HTR-8/SVneo (cell line): ENCODE measurements at regions not wholly inside any gene's neighbourhood (a gene's known extent, or its start where the extent isn't known, plus 50 kb on each side); places are given as distances from the start of the nearest gene placed in this dataset.
"Not testable (repeated sequence)": the region's sequence is repeated elsewhere in the genome, so short reads cannot be mapped to it uniquely, and the experiment has no call there.

Experiments used
- DNase-seq: peaks from one replicate; pipeline ENCODE4 v3.0.0; 2011; ENCODE audit warnings: low spot score, mixed read lengths; ENCODE audit not compliant: insufficient read length
- FAIRE-seq: peaks from 2 replicates; lab custom pipeline; 2011; peaks lifted over from hg19 to GRCh38; lab: Jason Lieb, UNC

DNA sequence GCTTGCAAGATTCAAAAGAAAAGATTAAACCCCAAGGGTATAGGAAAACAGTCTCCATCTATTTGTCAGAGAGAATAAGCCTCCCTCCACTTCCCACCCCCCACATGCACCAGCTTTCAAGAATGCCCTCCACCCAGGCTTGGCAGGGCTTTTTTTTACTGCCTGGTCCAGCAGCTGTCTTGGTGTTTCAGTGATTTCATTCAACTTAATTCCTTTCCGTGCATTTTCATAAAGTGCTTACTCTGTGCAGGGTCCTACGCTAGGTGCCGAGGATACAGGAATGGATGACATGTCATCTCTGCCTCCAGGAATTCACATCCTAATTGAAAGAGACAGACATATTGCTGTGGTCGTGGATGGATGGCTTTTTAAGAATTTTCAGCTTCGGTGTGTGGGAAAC lies 117.9 kb downstream of the LRATD1 start:
- FAIRE-seq: no peak
- DNase-seq: no peak

DNA sequence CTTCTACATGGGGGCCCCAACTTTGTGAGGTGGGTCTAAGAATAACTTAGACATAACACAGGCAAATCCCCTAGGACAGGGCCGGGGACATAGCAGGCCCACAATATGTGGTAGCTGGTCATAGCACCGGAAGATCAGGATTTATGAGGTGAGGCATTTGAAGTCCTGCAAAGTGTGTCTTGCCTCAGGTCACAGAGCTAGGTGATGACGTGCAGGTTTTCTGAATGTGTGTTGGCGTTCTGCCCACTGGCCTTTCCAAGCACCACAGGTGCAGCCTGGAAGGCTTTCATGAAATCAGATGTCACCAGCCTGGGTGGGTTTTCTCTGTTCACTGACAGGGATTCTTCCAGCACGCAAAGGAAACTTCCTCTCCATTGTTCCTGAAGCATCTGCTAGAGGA lies 119.1 kb downstream of the LRATD1 start:
- FAIRE-seq: no peak

DNA sequence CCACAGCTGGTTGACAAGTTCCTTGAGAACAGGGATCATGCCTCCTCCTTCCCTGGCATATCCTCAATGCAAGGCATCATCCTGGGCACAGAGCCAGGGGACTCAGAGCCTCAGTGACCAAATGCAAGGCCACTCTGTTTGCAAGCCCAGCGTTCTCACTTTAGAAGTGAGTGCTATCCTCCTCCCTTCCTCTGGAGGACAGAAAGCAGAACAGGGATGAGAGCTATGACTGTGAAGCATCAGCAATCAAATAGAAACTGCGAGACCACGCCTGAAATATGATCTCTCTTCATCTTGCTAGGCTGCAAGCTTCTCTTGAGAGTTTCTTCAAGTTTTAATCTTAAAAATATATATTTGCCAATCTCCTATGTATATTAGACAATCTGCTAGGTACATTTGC lies 119.8 kb downstream of the LRATD1 start:
- no peak for DNase-seq
- no peak for FAIRE-seq

More for the DNA sequence above, 119.1 kb downstream of the LRATD1 start:
- no peak for DNase-seq

DNA sequence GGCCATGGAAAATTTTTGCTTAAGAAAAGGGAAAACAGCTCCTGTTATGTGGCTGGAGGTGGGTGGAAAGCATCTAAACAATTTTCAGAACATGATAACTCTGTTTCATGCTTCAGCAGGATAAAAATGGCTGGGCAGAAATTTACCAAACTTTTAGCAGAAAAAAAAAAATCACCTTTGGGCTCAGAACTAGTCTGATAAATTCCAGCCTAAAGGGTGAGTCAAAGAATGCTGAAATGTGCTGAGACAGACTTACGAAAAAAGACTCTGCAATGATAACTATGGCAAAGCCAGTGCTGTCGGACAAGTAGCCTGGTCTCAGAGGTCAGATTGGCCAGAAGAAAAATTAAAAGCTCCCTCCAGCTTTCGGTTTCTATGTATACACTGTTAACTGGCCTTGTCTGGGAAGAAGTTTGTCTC lies 123.6 kb downstream of the LRATD1 start:
- no peak for DNase-seq
- no peak for FAIRE-seq

GRCh38 chr2:14756981-14757657 lies 124.6 kb downstream of the LRATD1 start:
- FAIRE-seq: no peak
- peak; percentile 27 for DNase-seq

DNA sequence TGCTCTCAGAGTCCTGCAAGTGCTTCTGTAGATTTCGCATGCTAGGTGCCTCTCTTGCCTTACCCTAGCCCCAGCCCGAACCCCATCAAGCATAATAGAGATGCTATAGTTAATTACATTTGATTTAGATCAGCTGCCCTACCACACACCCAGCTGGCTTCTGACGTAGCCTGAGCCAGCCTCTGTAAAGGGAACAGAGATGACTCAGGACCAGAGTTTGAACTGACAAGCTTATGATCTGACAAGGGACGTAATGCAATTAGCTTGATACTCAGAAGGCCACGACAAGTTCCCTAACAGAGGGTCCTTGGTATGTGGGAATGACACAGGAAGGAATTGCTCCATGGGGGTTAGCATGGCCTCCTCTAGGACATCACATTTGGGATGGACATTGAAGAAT lies 126.6 kb downstream of the LRATD1 start:
- DNase-seq (no peak), FAIRE-seq (no peak)

GRCh38 chr2:14760169-14760568 lies 127.7 kb downstream of the LRATD1 start:
- no peak for DNase-seq
- FAIRE-seq: no peak

GRCh38 chr2:14761118-14761517 lies 128.6 kb downstream of the LRATD1 start:
- DNase-seq: no peak
- FAIRE-seq: no peak

DNA sequence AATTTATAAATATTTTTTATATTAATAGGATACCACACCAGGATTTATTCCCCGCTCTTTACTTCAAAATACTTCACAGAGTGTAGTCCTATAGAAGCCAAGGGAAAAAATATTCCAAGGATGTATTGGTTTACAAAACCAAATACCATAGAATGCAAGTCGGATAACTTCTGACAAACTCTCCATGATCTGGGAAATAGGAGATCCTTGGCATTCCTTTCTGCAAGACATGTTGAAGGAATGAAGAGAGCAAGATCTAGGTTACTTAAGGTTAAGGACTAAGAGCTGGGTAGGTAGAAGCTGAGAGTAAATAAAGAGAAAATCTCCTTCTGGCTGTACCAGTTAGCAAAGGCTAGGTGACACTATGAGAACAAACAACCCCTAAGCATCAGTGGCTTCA lies 141.2 kb downstream of the LRATD1 start:
- no peak for FAIRE-seq
- no peak for DNase-seq

- FAIRE-seq: no peak
Measured at GRCh38 chr2:14774436-14774968, 142.0 kb downstream of the LRATD1 start.

DNA sequence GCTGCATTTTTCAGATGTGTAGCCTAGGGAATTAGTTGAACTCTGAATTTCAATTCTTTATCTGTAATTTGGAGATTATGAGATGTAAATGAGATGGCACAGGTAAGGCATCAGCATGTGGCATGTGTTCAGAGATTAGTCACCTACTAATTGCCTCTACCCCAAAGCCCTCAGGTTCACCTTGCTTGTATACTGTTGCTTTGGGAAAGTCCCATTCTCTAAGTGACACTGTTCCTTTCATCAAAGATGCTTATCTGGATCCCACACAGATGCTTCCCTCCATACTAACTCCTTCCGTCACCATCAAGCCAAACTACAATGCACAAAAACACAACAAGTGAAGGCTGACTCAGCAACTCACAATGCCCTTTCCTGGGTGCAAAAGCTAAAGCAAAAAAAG lies 143.7 kb downstream of the LRATD1 start:
- FAIRE-seq (no peak), DNase-seq (no peak)

More at GRCh38 chr2:14774436-14774968, 142.0 kb downstream of the LRATD1 start:
- DNase-seq: no peak

DNA sequence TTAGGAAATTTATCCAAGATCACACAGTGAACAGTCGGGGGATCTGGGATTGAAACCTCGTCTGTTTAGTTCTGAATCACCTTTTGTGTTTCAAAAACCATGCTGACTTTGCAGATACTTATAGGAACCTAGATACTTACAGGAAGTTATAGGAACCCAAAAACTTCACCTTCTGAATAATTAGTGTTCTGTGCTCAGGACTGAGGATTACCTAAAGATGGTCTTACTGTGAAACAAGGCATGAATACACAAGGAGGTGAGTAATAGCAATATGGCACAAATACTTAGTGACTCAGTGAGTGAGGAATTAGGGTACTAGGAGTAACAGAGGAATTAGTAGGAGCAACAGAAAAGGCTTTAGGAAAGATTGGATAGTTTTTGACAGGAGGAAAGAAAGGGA lies 145.5 kb downstream of the LRATD1 start:
- FAIRE-seq: no peak
- DNase-seq: no peak

DNA sequence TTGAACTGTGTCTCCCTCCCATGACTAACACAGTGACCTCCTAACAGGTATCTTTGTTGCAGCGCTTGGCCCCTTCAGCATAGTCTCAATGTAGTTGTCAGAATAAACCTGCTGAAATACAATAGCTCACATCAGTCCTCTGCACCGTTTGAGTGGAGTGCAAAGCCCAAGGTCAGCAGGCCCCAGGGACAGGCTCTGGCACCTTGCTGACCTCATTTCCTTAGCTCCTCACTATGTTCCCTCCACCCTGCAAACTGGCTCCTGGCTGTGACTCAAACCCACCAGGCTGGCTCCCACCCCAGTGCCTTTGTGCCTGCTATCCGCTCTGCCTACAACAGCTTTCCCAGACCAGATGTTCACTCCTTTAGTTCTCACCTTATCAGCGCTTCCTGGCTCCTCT lies 146.7 kb downstream of the LRATD1 start:
- FAIRE-seq: no peak
- no peak for DNase-seq

DNA sequence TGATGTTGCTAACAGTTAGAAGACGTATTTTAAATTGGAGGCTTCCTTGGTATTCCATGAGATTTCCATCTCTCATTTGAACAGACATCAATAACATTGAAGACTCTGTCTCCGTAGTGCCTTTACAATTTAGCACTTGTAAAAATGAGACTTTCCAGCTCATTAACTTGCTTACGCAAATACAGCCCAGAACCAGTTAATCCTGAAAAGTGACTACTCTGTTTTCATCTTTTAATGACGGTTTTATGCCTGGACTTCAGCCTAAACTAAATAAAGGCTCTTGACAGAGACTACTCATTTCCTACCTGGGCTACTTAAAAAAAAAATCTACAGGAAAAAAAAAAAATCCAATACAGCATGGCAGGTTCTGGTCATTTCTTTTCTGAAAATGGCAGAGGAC lies 148.6 kb downstream of the LRATD1 start:
- DNase-seq: no peak
- no peak for FAIRE-seq

DNA sequence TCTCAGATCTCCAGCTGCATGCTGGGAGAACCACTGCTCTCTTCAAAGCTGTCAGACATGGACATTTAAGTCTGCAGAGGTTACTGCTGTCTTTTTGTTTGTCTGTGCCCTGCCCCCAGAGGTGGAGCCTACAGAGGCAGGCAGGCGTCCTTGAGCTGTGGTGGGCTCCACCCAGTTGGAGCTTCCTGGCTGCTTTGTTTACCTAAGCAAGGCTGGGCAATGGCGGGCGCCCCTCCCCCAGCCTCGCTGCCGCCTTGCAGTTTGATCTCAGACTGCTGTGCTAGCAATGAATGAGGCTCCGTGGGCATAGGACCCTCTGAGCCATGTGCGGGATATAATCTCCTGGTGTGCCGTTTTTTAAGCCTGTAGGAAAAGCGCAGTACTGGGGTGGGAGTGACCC lies 156.3 kb downstream of the LRATD1 start:
- not testable (repeated sequence) for FAIRE-seq

DNA sequence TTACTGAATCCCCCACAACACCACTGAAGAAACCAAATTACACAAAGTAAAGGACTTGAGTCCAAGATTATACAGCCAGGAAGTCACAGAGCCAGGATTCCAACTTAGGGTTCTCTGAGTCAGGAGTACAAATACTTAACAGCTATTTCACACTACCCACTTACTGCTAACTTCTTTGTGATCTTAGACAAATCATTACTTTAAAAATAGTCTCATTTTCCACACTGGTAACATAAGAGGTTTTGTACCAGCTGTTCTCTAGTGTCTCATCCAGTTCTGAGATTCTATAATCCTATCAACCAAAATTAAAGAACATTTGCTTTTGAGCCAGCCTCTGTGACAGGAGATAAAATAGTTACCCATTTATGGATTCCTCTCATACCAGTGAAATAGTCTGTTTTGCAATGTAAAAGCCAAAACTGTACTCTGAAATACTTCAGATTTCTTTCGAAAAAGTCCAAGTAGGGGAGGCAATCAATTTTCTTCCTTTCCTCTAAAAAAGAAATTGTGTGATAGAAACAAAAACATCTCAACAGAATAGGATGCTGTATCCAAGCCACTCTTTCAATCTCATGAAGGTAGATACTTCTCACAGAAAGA lies 157.6 kb downstream of the LRATD1 start:
- FAIRE-seq (no peak), DNase-seq (no peak)

More for the DNA sequence above, 156.3 kb downstream of the LRATD1 start:
- not testable (repeated sequence) for DNase-seq

DNA sequence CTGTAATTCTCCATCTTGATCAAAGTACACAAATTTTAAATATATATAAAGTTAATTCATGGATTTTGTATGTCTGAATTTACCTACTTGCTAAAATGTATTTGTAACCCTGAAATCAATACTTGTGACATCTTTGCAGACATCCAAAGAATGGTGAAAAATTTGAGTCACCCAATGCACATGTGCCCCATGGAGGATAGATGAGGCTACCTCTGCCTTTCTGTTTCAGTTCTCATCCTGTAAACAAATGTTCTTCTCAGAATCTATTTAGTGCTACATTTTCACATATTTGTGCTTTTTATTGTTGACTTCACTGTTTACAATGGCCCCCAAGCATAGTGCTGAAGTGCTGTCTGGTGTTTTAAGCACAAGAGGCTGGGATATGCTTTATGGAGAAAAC lies 171.5 kb downstream of the LRATD1 start:
- FAIRE-seq (no peak), DNase-seq (no peak)

- FAIRE-seq (no peak), DNase-seq (no peak)
Measured at GRCh38 chr2:14804902-14805301, 172.4 kb downstream of the LRATD1 start.

- no peak for DNase-seq
- FAIRE-seq: no peak
Measured at GRCh38 chr2:14806613-14807012, 174.1 kb downstream of the LRATD1 start.

DNA sequence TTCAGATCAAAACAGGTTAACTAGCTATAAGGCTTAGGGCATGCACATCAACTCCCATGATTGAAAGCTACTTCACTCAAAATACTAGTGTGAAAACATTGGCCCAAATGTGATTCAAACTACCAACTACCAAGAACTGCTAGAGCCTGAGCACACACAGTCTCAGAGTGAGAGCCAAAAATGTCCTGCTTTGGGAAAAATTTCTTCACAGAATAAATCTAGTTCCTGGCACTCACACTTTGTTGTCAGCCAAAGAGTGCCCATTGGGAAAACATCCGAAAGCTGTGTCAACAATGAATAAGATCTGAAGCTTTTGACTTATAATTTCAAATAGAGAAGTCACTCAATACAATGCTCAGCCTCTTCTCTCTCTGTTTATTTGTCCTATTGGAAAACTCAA lies 182.7 kb downstream of the LRATD1 start:
- FAIRE-seq: no peak

GRCh38 chr2:14816069-14817060 lies 183.8 kb downstream of the LRATD1 start:
- DNase-seq: no peak
- no peak for FAIRE-seq

More for the DNA sequence above, 182.7 kb downstream of the LRATD1 start:
- no peak for DNase-seq
